HFFc6 (cell line): ENCODE measurements at regions not wholly inside any gene's neighbourhood (a gene's known extent, or its start where the extent isn't known, plus 50 kb on each side); places are given as distances from the start of the nearest gene placed in this dataset.

Experiments
- DNase-seq: peaks from one replicate; pipeline ENCODE4 v3.0.0-alpha.2; 2018
- H3K27ac Mint-ChIP-seq: 2 replicates; pipeline ENCODE4 v1.8.0; 2020; ENCODE audit warnings: mild to moderate bottlenecking, mixed read lengths
- H3K27me3 Mint-ChIP-seq: 2 replicates; pipeline ENCODE4 v1.8.0; 2021; ENCODE audit warnings: mild to moderate bottlenecking, moderate library complexity, mixed read lengths; ENCODE audit not compliant: insufficient read depth
- H3K36me3 Mint-ChIP-seq: 2 replicates; pipeline ENCODE4 v1.8.0; 2021; ENCODE audit warnings: low read depth, mixed read lengths
- H3K4me1 Mint-ChIP-seq: 2 replicates; pipeline ENCODE4 v1.8.0; 2020; ENCODE audit warnings: low read depth, mixed read lengths
- H3K4me3 Mint-ChIP-seq: 2 replicates; pipeline ENCODE4 v1.8.0; 2020; ENCODE audit warnings: mild to moderate bottlenecking, moderate library complexity, mixed read lengths
- H3K9me3 Mint-ChIP-seq: 2 replicates; pipeline ENCODE4 v1.8.0; 2020; ENCODE audit warnings: mild to moderate bottlenecking, mixed read lengths
- CTCF ChIP-seq: fragments of 200-600 bp; sonication (generic); IDR thresholded peaks from 2 replicates; pipeline ENCODE4 v1.5.0; 2021; ENCODE audit warnings: antibody characterized with exemption, mild to moderate bottlenecking

- Mint-ChIP-seq H3K4me1 (no peaks in the 10 kb centered on the region), H3K27ac (no peak overlapping the region), H3K27me3 (peaks cover 2% of the 10 kb centered on the region; the same call in 1 of the 2 replicates), H3K36me3 (0 out of 2 replicates have a peak, but pooled peaks cover 12% of the 10 kb centered on the region), H3K4me3 (no peak overlapping the region), H3K9me3 (peaks cover 57% of the 10 kb centered on the region)
- DNase-seq: no peak
- TF ChIP-seq CTCF: no peak
Observed at GRCh38 chr14:21997300-21997699, 323.7 kb upstream of the OR4E1 start.

- TF ChIP-seq CTCF: no peak
- Mint-ChIP-seq H3K4me3 (no peak overlapping the region), H3K4me1 (no peaks in the 10 kb centered on the region), H3K27ac (no peak overlapping the region), H3K9me3 (peaks cover 56% of the 10 kb centered on the region), H3K36me3 (0 out of 2 replicates have a peak, but pooled peaks cover 12% of the 10 kb centered on the region), H3K27me3 (peaks cover 2% of the 10 kb centered on the region; the same call in 1 of the 2 replicates)
- DNase-seq: no peak
Observed at GRCh38 chr14:21995332-21995731, 321.7 kb upstream of the OR4E1 start.

GRCh38 chr14:21993837-21994236 is 320.2 kb upstream of the OR4E1 start:
- Mint-ChIP-seq H3K4me1 (no peaks in the 10 kb centered on the region), H3K36me3 (0 out of 2 replicates have a peak, but pooled peaks cover 12% of the 10 kb centered on the region), H3K27ac (no peak overlapping the region), H3K27me3 (peaks cover 2% of the 10 kb centered on the region; the same call in 1 of the 2 replicates), H3K4me3 (no peak overlapping the region), H3K9me3 (peaks cover 49% of the 10 kb centered on the region)
- no peak for TF ChIP-seq CTCF
- no peak for DNase-seq

GRCh38 chr14:21993070-21993469 is 319.5 kb upstream of the OR4E1 start:
- Mint-ChIP-seq H3K4me3 (no peak overlapping the region), H3K27ac (no peak overlapping the region), H3K36me3 (0 out of 2 replicates have a peak, but pooled peaks cover 12% of the 10 kb centered on the region), H3K4me1 (no peaks in the 10 kb centered on the region), H3K27me3 (peaks cover 2% of the 10 kb centered on the region; the same call in 1 of the 2 replicates), H3K9me3 (peaks cover 52% of the 10 kb centered on the region)
- no peak for TF ChIP-seq CTCF
- DNase-seq: no peak

GRCh38 chr14:21991130-21991529 is 317.5 kb upstream of the OR4E1 start:
- Mint-ChIP-seq H3K27ac (no peak overlapping the region), H3K4me3 (no peak overlapping the region), H3K36me3 (0 out of 2 replicates have a peak, but pooled peaks cover 5% of the 10 kb centered on the region), H3K9me3 (peaks cover 49% of the 10 kb centered on the region), H3K27me3 (peaks cover 2% of the 10 kb centered on the region; the same call in 1 of the 2 replicates), H3K4me1 (no peaks in the 10 kb centered on the region)
- DNase-seq: no peak
- TF ChIP-seq CTCF: no peak

GRCh38 chr14:21990116-21990515 is 316.5 kb upstream of the OR4E1 start:
- Mint-ChIP-seq H3K4me3 (no peak overlapping the region), H3K27ac (no peak overlapping the region), H3K9me3 (peaks cover 48% of the 10 kb centered on the region), H3K36me3 (no peaks in the 10 kb centered on the region), H3K27me3 (peaks cover 2% of the 10 kb centered on the region; the same call in 1 of the 2 replicates), H3K4me1 (no peaks in the 10 kb centered on the region)
- no peak for DNase-seq
- TF ChIP-seq CTCF: peak; percentile 29
